ENCODE measurements at regions not wholly inside any gene's neighbourhood (a gene's known extent, or its start where the extent isn't known, plus 50 kb on each side); places are given as distances from the start of the nearest gene placed in this dataset.

DNA sequence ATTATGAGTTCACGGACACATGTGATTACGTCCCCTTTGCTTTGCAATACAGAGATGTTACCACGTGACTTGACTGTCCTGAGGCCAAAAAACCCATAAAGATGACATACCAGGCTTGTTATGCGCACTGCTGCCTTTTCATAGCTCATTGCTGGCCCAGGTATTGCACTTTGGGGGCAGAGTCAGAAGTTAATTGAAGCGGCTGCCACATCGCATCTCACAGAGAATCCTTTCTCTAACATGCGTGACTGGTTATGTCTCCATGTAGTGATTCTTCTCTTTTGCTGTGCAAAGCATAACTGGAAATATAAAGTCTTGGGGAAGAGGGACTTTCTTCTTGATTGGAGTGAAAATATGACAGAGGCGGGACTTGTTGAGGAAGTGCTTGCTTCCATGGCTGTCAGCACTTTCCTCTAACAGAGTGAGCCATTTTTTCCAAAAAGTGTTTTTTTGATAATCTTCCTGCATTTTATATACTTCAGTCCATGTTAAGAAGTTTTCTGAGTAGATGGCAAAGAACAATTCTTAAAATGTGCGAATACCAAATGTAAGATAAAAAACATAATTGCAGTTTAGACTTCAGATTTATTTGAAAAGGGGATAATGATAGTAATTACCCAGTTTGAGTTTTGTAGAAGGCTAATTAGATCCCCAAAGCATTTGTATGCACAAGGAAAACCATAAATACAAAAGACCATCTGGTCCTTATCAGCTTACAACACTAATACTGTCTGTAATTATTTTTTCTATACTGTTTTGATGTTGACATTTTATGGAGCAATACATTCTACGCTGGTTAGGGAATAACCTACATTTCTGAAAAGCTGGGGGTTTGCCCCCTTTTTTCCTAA lies 324.6 kb upstream of the MTNR1B start:
- Histone ChIP-seq H3K4me3 (ENCODE audit: low read depth, low read length) (no peak overlapping the region), H3K27me3 (ENCODE audit: control insufficient read depth, insufficient read depth, low read length) (no peaks in the 10 kb centered on the region), H3K36me3 (ENCODE audit: control insufficient read depth, insufficient read depth, low read length) (no peaks in the 10 kb centered on the region)
- no peak for DNase-seq (ENCODE audit: low read depth)
- TF ChIP-seq CTCF (IDR thresholded peaks at IDR 0.05; ENCODE audit: insufficient read depth, low read length, poor library complexity, severe bottlenecking), result no peak

DNA sequence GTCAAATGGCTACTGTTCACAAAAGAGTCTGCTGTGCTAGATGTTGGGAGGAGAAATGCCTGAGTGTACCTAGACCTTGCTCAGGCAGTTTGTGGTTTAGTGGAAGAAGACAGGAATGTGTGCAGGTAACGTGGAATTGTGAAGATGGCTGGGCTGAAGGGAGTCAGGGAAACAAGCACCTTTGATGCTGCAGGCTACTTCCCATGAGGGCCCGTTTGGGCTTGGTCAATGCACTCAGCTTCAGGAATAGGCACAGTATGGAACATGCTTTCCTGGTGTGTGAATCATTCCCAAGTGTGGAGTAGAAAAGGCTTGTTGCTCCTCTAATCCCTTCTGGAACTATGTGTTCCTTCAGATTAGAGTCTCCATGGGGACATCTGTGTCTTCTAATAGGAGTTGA lies 318.3 kb upstream of the MTNR1B start:
- no peak for TF ChIP-seq CTCF (IDR thresholded peaks at IDR 0.05; ENCODE audit: insufficient read depth, low read length, poor library complexity, severe bottlenecking)
- H3K27me3 ChIP-seq (ENCODE audit: control insufficient read depth, insufficient read depth, low read length), result no peaks in the 10 kb centered on the region
- no peaks in the 10 kb centered on the region for H3K36me3 ChIP-seq (ENCODE audit: control insufficient read depth, insufficient read depth, low read length)
- no peak for DNase-seq (ENCODE audit: low read depth)
- H3K4me3 ChIP-seq (ENCODE audit: low read depth, low read length), result no peak overlapping the region

DNA sequence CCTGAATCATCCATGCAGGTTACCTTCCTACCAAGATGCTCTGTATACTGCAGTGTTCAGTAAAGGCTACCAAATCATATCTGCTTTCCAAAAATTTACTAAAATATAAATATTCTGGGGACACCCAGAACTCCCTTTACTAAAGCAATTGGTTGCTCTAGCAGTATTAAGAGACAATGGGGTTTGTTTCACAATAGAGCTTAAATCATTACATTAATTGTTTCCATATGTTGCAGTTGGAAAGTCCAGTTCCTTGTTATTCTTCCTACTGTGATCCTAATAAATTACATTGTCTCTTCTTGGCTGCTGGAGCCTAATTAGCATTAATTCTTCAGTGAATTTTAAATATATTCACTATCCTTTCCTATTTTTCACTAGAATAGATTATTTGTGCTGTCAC lies 316.0 kb upstream of the MTNR1B start:
- DNase-seq (ENCODE audit: low read depth), result no peak
- TF ChIP-seq CTCF (IDR thresholded peaks at IDR 0.05; ENCODE audit: insufficient read depth, low read length, poor library complexity, severe bottlenecking), result no peak
- Histone ChIP-seq H3K4me3 (ENCODE audit: low read depth, low read length) (no peak overlapping the region), H3K27me3 (ENCODE audit: control insufficient read depth, insufficient read depth, low read length) (no peaks in the 10 kb centered on the region), H3K36me3 (ENCODE audit: control insufficient read depth, insufficient read depth, low read length) (no peaks in the 10 kb centered on the region)

- DNase-seq (ENCODE audit: low read depth), result no peak
- TF ChIP-seq CTCF (IDR thresholded peaks at IDR 0.05; ENCODE audit: insufficient read depth, low read length, poor library complexity, severe bottlenecking), result no peak
- no peaks in the 10 kb centered on the region for H3K36me3 ChIP-seq (ENCODE audit: control insufficient read depth, insufficient read depth, low read length)
- H3K4me3 ChIP-seq (ENCODE audit: low read depth, low read length), result no peak overlapping the region
- no peaks in the 10 kb centered on the region for H3K27me3 ChIP-seq (ENCODE audit: control insufficient read depth, insufficient read depth, low read length)
Observed at GRCh38 chr11:92656783-92657182, 312.7 kb upstream of the MTNR1B start.

GRCh38 chr11:92657226-92657625 lies 312.2 kb upstream of the MTNR1B start:
- no peak for DNase-seq (ENCODE audit: low read depth)
- no peak overlapping the region for H3K4me3 ChIP-seq (ENCODE audit: low read depth, low read length)
- no peak for TF ChIP-seq CTCF (IDR thresholded peaks at IDR 0.05; ENCODE audit: insufficient read depth, low read length, poor library complexity, severe bottlenecking)
- no peaks in the 10 kb centered on the region for H3K36me3 ChIP-seq (ENCODE audit: control insufficient read depth, insufficient read depth, low read length)
- H3K27me3 ChIP-seq (ENCODE audit: control insufficient read depth, insufficient read depth, low read length), result no peaks in the 10 kb centered on the region

GRCh38 chr11:92658733-92659132 lies 310.7 kb upstream of the MTNR1B start:
- no peak overlapping the region for H3K4me3 ChIP-seq (ENCODE audit: low read depth, low read length)
- no peaks in the 10 kb centered on the region for H3K27me3 ChIP-seq (ENCODE audit: control insufficient read depth, insufficient read depth, low read length)
- TF ChIP-seq CTCF (IDR thresholded peaks at IDR 0.05; ENCODE audit: insufficient read depth, low read length, poor library complexity, severe bottlenecking), result no peak
- no peak for DNase-seq (ENCODE audit: low read depth)
- H3K36me3 ChIP-seq (ENCODE audit: control insufficient read depth, insufficient read depth, low read length), result no peaks in the 10 kb centered on the region
